Head of caudate nucleus (tissue), 42 donors: ENCODE measurements at regions not wholly inside any gene's neighbourhood (a gene's known extent, or its start where the extent isn't known, plus 50 kb on each side); places are given as distances from the start of the nearest gene placed in this dataset.

Source experiments
- DNase-seq, 42 donors: peaks; one replicate each; pipeline versions ENCODE4 v3.0.0 to v3.0.0-alpha.2; 2020 to 2021; ENCODE audit warnings: mixed read lengths in 7 of 42
- intact Hi-C: fragments of 100-400 bp; cut with DNase I; formaldehyde crosslinking; loops from one replicate; pipeline ENCODE4 v1.15.0; 2022

GRCh38 chr14:25122211-25122610 is 72.3 kb upstream of the STXBP6 start:
- no peak for DNase-seq
- intact Hi-C loops: no loop called here

DNA sequence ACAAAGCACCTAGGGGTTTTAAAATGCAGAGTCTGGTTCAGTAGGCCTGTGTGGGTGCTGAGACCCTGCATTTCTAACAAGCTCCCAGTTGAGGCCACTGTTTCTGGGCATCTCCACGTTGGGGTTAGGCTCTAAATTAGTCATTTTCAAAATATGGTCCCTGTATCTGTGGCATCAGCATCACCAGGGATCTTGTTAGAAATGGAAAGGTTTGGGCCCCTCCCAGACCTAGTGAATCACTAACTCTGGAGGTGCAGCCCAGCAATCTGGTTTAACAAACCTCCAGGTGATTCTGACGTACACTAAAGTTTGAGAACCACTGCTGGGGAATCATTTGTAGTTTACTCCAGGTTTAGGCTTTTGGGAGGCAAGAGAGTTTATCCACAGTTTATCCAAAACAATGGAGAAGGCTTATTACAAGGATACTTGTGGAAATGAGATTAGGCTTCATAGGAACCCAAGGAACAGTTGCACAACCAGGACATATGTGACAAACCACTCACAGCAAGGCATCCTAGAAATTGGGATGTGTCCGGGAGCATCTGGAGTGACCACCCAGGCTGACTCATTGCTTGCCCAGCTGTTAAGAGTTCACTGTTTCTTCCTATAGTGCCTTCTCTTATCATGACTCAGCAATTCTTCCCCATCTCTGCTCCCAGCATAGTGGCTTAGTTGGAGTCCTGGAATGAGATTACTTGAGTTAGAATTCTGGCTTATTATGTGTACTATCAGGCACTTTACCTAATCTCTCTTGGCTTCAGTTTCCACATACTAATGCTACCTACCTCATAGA is 71.6 kb upstream of the STXBP6 start:
- no peak for DNase-seq
- intact Hi-C loops: no loop called here

GRCh38 chr14:25120261-25120660 is 70.3 kb upstream of the STXBP6 start:
- intact Hi-C loops: no loop called here

DNA sequence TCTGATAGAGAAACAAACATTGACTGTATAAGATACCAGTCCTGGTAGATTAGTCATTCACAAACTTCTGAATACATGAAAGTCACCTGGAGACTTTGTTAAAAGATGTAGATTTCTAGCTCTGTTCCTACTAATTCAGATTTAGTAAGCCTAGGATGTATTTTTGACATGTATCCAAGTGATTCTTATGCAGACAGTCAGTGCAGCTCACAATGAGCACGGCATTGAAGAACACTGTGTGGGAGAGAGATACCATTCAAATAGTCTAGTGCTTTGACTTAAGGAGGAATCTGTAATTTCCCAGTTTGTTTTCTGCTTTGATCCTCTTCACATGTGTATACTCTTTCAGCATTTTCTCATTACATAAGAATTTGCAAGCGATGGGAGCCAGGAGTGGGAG is 68.7 kb upstream of the STXBP6 start:
- peak in 17 of 42 donors; percentile 14 to 73 (median 42) for DNase-seq
- intact Hi-C loops: no loop called here

More at GRCh38 chr14:25120261-25120660, 70.3 kb upstream of the STXBP6 start:
- no peak for DNase-seq

- intact Hi-C loops: no loop called here
- DNase-seq: no peak
Measured at GRCh38 chr14:25117342-25117741, 67.4 kb upstream of the STXBP6 start.

GRCh38 chr14:25116607-25117006 is 66.7 kb upstream of the STXBP6 start:
- DNase-seq: no peak
- intact Hi-C loops: no loop called here

DNA sequence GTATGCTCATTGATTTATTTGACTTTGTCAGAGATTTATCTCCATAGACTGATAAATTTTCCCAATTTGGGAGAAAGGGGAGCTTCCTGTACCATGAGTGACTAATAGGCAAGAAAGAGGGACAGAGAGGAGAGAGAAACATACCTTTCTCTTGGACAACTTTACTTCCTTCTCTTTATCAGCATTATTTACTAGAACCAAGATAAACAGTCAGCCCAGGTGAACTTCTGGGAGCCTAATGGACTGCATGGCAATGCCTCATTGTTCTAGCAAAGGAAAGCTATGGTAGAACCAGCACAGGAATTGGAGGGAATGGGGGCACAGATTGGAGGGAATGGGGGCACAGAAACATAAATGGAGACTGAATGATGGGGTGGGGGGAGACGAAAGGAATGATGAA is 63.4 kb upstream of the STXBP6 start:
- intact Hi-C loops: loop anchor here (5.0 kb wide), 1 partner anchor 56 kb away; no protein-coding TSS in a partner anchor
- no peak for DNase-seq

- peak in 9 of 42 donors; percentile 15 to 69 (median 29) for DNase-seq
Measured at GRCh38 chr14:25111061-25111601, 61.2 kb upstream of the STXBP6 start.

DNA sequence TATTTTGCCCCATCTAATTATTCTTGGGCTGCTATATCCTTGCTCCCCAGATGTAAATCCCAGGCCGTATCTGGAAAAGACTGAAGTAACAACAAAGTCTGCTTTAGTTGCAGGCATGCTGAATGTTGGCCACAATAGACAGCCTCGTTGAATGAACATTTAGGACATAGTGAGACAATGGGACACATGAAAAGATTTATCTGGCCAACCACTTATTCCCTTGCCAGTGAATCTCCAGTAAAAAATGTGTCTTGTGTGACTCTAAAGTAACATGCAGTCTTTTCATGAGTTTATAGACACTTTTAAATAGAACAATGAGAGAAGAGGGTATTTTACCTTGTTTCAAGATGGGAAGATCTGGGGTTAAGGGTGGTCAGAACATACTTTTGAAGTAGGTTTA is 60.2 kb upstream of the STXBP6 start:
- intact Hi-C loops: loop anchor here (5.0 kb wide), 1 partner anchor 53 kb away; no protein-coding TSS in a partner anchor
- no peak for DNase-seq

More at GRCh38 chr14:25111061-25111601, 61.2 kb upstream of the STXBP6 start:
- intact Hi-C loops: loop anchor here (5.0 kb wide), 1 partner anchor 54 kb away; no protein-coding TSS in a partner anchor

DNA sequence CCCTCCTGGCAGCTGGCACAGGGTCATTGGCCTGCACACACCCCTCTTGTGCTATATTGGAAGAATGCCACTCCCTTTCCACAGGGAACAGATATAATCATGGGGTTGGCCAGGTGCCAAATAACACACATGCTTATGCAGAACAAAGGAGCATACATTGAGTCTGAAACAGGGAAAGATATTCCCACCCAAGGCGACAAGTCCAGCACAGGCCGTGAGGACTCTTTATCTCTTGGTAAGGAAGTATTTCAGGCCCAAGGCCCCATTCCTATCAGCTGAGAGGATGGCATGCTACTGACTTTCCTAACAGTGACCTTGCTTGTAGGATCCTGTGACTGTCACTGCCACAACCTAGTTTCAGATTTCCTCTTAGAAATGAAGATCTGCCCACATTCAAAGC is 59.0 kb upstream of the STXBP6 start:
- intact Hi-C loops: no loop called here

DNA sequence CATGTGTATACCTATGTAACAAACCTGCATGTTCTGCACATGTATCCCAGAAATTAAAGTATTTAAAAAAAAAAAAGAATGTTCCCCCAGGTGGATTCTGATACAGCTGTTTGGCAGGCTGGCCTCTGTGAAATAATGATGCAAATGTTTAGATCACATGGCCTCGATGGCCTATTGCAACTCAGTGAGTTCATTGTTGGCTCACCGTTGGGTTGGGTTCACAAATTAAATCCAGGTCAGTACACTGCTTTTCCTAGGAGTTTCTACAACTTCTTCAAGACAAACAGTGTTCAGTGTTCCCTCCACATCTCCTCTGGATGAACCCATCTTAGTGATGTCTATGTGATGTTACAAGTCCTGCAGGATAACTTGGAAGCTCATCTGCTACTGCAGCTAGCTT is 58.3 kb upstream of the STXBP6 start:
- intact Hi-C loops: no loop called here
- DNase-seq: no peak

More for the DNA sequence above, 59.0 kb upstream of the STXBP6 start:
- peak in 5 of 42 donors; percentile 12 to 61 (median 22) for DNase-seq

GRCh38 chr14:25103820-25104219 is 53.9 kb upstream of the STXBP6 start:
- intact Hi-C loops: no loop called here
- DNase-seq: no peak

DNA sequence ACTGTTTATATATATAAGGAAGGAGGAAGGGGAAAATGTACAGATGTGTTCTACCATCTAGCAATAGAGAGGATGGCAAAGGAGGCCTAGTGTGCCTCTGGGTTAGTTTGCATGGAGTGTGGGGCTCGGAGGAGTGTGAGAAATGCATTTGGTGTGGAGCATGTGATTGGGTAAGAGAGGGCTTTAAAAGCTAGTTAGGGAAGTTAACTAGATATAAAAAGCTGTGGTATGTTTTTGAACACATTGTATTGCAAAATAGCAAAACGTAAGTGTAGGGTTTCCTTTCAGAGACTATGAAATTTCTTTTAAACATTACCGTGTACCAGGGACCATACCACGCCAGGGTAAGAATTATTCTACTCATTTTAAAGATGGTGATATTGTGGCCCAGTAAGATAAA is 53.3 kb upstream of the STXBP6 start:
- no peak for DNase-seq
- intact Hi-C loops: no loop called here

GRCh38 chr14:25102788-25103187 is 52.8 kb upstream of the STXBP6 start:
- DNase-seq: no peak
- intact Hi-C loops: no loop called here

DNA sequence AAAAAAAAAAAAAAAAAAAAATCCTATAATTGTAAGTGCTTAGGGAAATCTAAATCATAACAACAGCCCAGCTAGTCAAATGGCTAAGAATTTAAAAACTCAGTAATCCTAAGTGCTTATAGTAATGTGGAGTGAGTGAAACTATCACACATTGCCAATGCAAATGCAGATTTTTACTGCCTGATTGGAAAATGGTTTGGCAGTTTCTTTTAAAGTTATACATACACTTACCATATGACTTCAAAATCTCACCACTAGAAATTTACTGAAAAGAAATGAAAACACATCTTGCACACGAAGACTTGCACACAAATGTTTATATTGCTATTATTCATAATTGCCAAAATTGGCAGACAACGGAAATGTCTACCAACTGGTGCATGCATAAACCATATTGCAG is 51.3 kb upstream of the STXBP6 start:
- intact Hi-C loops: no loop called here
- DNase-seq: no peak
